H1 (cell line): ENCODE measurements at regions not wholly inside any gene's neighbourhood (a gene's known extent, or its start where the extent isn't known, plus 50 kb on each side); places are given as distances from the start of the nearest gene placed in this dataset.

ENCODE experiments used
- CTCF ChIA-PET: fragments of 300-600 bp; sonication (Branson Sonifier 250); formaldehyde crosslinking; loops from one replicate; lab custom pipeline; 2021; ENCODE audit not compliant: partially characterized antibody; lab: Charles Lee
- POLR2A ChIA-PET: fragments of 300-600 bp; sonication (Branson Sonifier 250); formaldehyde crosslinking; loops from one replicate; lab custom pipeline; 2021; ENCODE audit warnings: inconsistent platforms; ENCODE audit not compliant: partially characterized antibody; lab: Charles Lee
- DNase-seq, 2 experiments: peaks; one replicate each; pipeline versions ENCODE4 v3.0.0 to v3.0.0-alpha.2; 2010 to 2022; ENCODE audit warnings: low spot score in 2 of 2, low read depth in 1 of 2, mixed read lengths in 1 of 2
- FAIRE-seq: peaks from 2 replicates; lab custom pipeline; 2011; peaks lifted over from hg19 to GRCh38; lab: Jason Lieb, UNC
- H2AFZ ChIP-seq: 2 replicates; pipeline ENCODE4 v1.8.1; 2012; ENCODE audit warnings: low read length, inconsistent platforms
- H2AK5ac ChIP-seq: 2 replicates; pipeline ENCODE4 v1.6.1; 2013; ENCODE audit warnings: low read depth, low read length
- H2BK120ac ChIP-seq: replicated peaks from 2 replicates; pipeline ENCODE3; 2013; ENCODE audit warnings: low read depth, low read length, inconsistent platforms
- H2BK12ac ChIP-seq: 2 replicates; pipeline ENCODE4 v1.6.1; 2013; ENCODE audit warnings: low read depth, low read length
- H2BK15ac ChIP-seq: 2 replicates; pipeline ENCODE4 v1.6.1; 2013; ENCODE audit warnings: low read length
- H2BK20ac ChIP-seq: 2 replicates; pipeline ENCODE4 v1.6.1; 2013; ENCODE audit warnings: low read length
- H2BK5ac ChIP-seq: 2 replicates; pipeline ENCODE4 v1.6.1; 2013; ENCODE audit warnings: low read depth, low read length
- H3K14ac ChIP-seq: 2 replicates; pipeline ENCODE4 v1.6.1; 2013; ENCODE audit warnings: inconsistent platforms; ENCODE audit not compliant: insufficient read length
- H3K18ac ChIP-seq: 2 replicates; pipeline ENCODE4 v1.6.1; 2013; ENCODE audit warnings: low read length; ENCODE audit errors: extremely low read depth
- H3K23ac ChIP-seq: 2 replicates; pipeline ENCODE4 v1.6.1; 2013; ENCODE audit warnings: inconsistent platforms; ENCODE audit not compliant: insufficient read length
- H3K23me2 ChIP-seq: 2 replicates; pipeline ENCODE4 v1.6.1; 2013; ENCODE audit warnings: low read depth, low read length
- H3K27ac ChIP-seq: 2 replicates; pipeline ENCODE4 v1.6.1; 2011; ENCODE audit warnings: low read depth, low read length, inconsistent platforms
- H3K27me3 ChIP-seq, 4 experiments: replicated peaks in 1 of 4; 1 replicate in 1 of 4; 2 replicates in 3 of 4; pipeline versions ENCODE4 v1.6.1 to v1.8.1; 2011 to 2013; ENCODE audit warnings: low read length in 3 of 4, mild to moderate bottlenecking in 3 of 4, inconsistent platforms in 2 of 4, mixed read lengths in 2 of 4, moderate library complexity in 1 of 4; ENCODE audit not compliant: control insufficient read depth in 3 of 4, insufficient read depth in 3 of 4; ENCODE audit errors: extremely low read depth in 1 of 4
- H3K36me3 ChIP-seq, 4 experiments: 2 replicates each; pipeline versions ENCODE4 v1.6.1 to v1.8.1; 2011 to 2013; ENCODE audit warnings: mild to moderate bottlenecking in 4 of 4, low read length in 3 of 4, moderate library complexity in 2 of 4, control low read depth in 1 of 4, inconsistent platforms in 1 of 4; ENCODE audit not compliant: insufficient read depth in 4 of 4, control insufficient read depth in 2 of 4
- H3K4ac ChIP-seq: replicated peaks from 2 replicates; pipeline ENCODE3; 2013; ENCODE audit warnings: low read length, low read depth, mixed read lengths, inconsistent platforms; ENCODE audit not compliant: insufficient read length
- H3K4me1 ChIP-seq, 4 experiments: replicated peaks in 1 of 4; 1 replicate in 1 of 4; 2 replicates in 3 of 4; pipeline versions ENCODE4 v1.6.1 to v1.8.1; 2011 to 2013; ENCODE audit warnings: low read length in 3 of 4, inconsistent platforms in 2 of 4, mixed read lengths in 1 of 4; ENCODE audit not compliant: insufficient read depth in 4 of 4, control insufficient read depth in 3 of 4
- H3K4me2 ChIP-seq, 2 experiments: 2 replicates each; pipeline versions ENCODE4 v1.6.1 to v1.8.1; 2011 to 2013; ENCODE audit warnings: low read depth in 2 of 2, low read length in 2 of 2, control low read depth in 1 of 2, inconsistent platforms in 1 of 2, mild to moderate bottlenecking in 1 of 2; ENCODE audit not compliant: insufficient read depth in 1 of 2
- H3K4me3 ChIP-seq, 4 experiments: fragments of 200-600, 300-600 bp in 1 of 4; sonication (generic), shearing (Covaris generic), sonication (Bioruptor Twin) in 1 of 4; 2 replicates each; pipeline versions ENCODE4 v1.5.1 to v1.8.1; 2011 to 2016; ENCODE audit warnings: low read length in 4 of 4, low read depth in 3 of 4, control low read depth in 2 of 4, inconsistent platforms in 2 of 4, mild to moderate bottlenecking in 2 of 4, mixed read lengths in 1 of 4, moderate library complexity in 1 of 4; ENCODE audit not compliant: insufficient read depth in 2 of 4; ENCODE audit errors: extremely low read depth in 1 of 4
- H3K56ac ChIP-seq: replicated peaks from 2 replicates; pipeline ENCODE3; 2013; ENCODE audit warnings: low read depth, mild to moderate bottlenecking, mixed read lengths, low read length, inconsistent platforms; ENCODE audit not compliant: insufficient read length
- H3K79me1 ChIP-seq: 2 replicates; pipeline ENCODE4 v1.6.1; 2013; ENCODE audit warnings: low read depth, low read length, control low read depth
- H3K79me2 ChIP-seq, 2 experiments: 2 replicates each; pipeline versions ENCODE4 v1.6.1 to v1.8.1; 2012 to 2013; ENCODE audit warnings: low read length in 2 of 2, mild to moderate bottlenecking in 2 of 2, inconsistent platforms in 1 of 2; ENCODE audit not compliant: insufficient read depth in 2 of 2, control insufficient read depth in 1 of 2
- H3K9ac ChIP-seq, 4 experiments: replicated peaks in 1 of 4; 1 replicate in 1 of 4; 2 replicates in 3 of 4; pipeline versions ENCODE4 v1.6.1 to v1.8.1; 2011 to 2013; ENCODE audit warnings: low read depth in 3 of 4, low read length in 3 of 4, control low read depth in 2 of 4, mild to moderate bottlenecking in 2 of 4, moderate library complexity in 2 of 4, inconsistent platforms in 1 of 4; ENCODE audit errors: extremely low read depth in 1 of 4
- H3K9me3 ChIP-seq, 2 experiments: 2 replicates each; pipeline versions ENCODE4 v1.6.1 to v1.8.1; 2012 to 2013; ENCODE audit warnings: mild to moderate bottlenecking in 2 of 2, moderate library complexity in 2 of 2, control low read depth in 1 of 2, inconsistent platforms in 1 of 2, low read depth in 1 of 2, low read length in 1 of 2, mixed read lengths in 1 of 2; ENCODE audit not compliant: insufficient read depth in 2 of 2
- H4K20me1 ChIP-seq, 2 experiments: replicated peaks in 1 of 2; 2 replicates each; pipeline versions ENCODE3 to v1.8.1; 2011 to 2013; ENCODE audit warnings: inconsistent platforms in 2 of 2, low read length in 2 of 2, mild to moderate bottlenecking in 1 of 2; ENCODE audit not compliant: insufficient read depth in 2 of 2, control insufficient read depth in 1 of 2
- H4K5ac ChIP-seq: 2 replicates; pipeline ENCODE4 v1.6.1; 2013; ENCODE audit warnings: low read length, low read depth, mixed read lengths, inconsistent platforms; ENCODE audit not compliant: insufficient read length
- H4K8ac ChIP-seq: 2 replicates; pipeline ENCODE4 v1.8.0; 2013; ENCODE audit warnings: mild to moderate bottlenecking, moderate library complexity, low read length, inconsistent platforms; ENCODE audit not compliant: insufficient read depth; ENCODE audit errors: extremely low read depth
- H4K91ac ChIP-seq: replicated peaks from 2 replicates; pipeline ENCODE3; 2013; ENCODE audit warnings: low read length, mixed read lengths, inconsistent platforms; ENCODE audit not compliant: insufficient read length
- BACH1 ChIP-seq: IDR thresholded peaks from 2 replicates; pipeline ENCODE4 v1.6.1; 2012; ENCODE audit warnings: low read length, improper control_type of control experiment
- CBX5 ChIP-seq: fragments of 300-800, 300-1000 bp; sonication (generic); IDR thresholded peaks from 2 replicates; pipeline ENCODE4 v1.7.1; 2016; ENCODE audit warnings: antibody characterized with exemption, low read length, low read depth
- CHD2 ChIP-seq: IDR thresholded peaks from 2 replicates; pipeline ENCODE4 v1.6.1; 2012; ENCODE audit warnings: low read length, improper control_type of control experiment
- EP300 ChIP-seq, 2 experiments: IDR thresholded peaks; 1 replicate in 1 of 2; 2 replicates in 1 of 2; pipeline ENCODE4 v1.6.1; 2011 to 2012; ENCODE audit warnings: low read depth in 2 of 2, low read length in 2 of 2, mild to moderate bottlenecking in 2 of 2, borderline replicate concordance in 1 of 2, inconsistent platforms in 1 of 2, moderate library complexity in 1 of 2
- GTF2F1 ChIP-seq: IDR thresholded peaks from 2 replicates; pipeline ENCODE4 v1.6.1; 2012; ENCODE audit warnings: low read depth, low read length, improper control_type of control experiment, borderline replicate concordance
- MAX ChIP-seq: IDR thresholded peaks from 2 replicates; pipeline ENCODE4 v1.6.1; 2012; ENCODE audit warnings: inconsistent platforms
- SAP30 ChIP-seq: fragments of 300-600 bp; sonication (generic); IDR thresholded peaks from 2 replicates; pipeline ENCODE4 v1.7.1; 2012; ENCODE audit warnings: low read length, moderate library complexity, mild to moderate bottlenecking, inconsistent platforms; ENCODE audit not compliant: insufficient read depth, insufficient replicate concordance
- SIN3A ChIP-seq, 2 experiments: IDR thresholded peaks in 1 of 2; conservative IDR thresholded peaks in 1 of 2; 2 replicates each; pipeline ENCODE4 v1.6.1; 2011 to 2012; ENCODE audit warnings: low read length in 2 of 2, improper control_type of control experiment in 1 of 2, low read depth in 1 of 2, mild to moderate bottlenecking in 1 of 2
- SIRT6 ChIP-seq: IDR thresholded peaks from one replicate; pipeline ENCODE4 v1.7.1; 2012; ENCODE audit warnings: low read length, inconsistent platforms
- TAF1 ChIP-seq: IDR thresholded peaks from 2 replicates; pipeline ENCODE4 v1.6.1; 2011; ENCODE audit warnings: mild to moderate bottlenecking, low read depth, low read length
- TEAD4 ChIP-seq: IDR thresholded peaks from 2 replicates; pipeline ENCODE4 v1.6.1; 2012; ENCODE audit warnings: low read depth, low read length, inconsistent platforms, mixed read lengths
- YY1 ChIP-seq: IDR thresholded peaks from 2 replicates; pipeline ENCODE4 v1.6.1; 2011; ENCODE audit warnings: low read depth, mild to moderate bottlenecking, low read length
- WGBS, 2 experiments: shearing (Covaris generic) in 1 of 2; methylation state at CpG; one replicate each; pipeline versions ENCODE4 v1.1.6 to v1.1.7; 2013 to 2015; ENCODE audit warnings: low lambda C conversion rate in 2 of 2, mixed read lengths in 2 of 2, inconsistent platforms in 1 of 2, low coverage in 1 of 2, missing lambda C conversion rate in 1 of 2; ENCODE audit not compliant: insufficient replicate concordance in 2 of 2, insufficient coverage in 1 of 2, insufficient read length in 1 of 2; ENCODE audit errors: extremely low coverage in 1 of 2, missing lambda C conversion rate in 1 of 2; 5-methylcytosine and 5-hydroxymethylcytosine counted together

- no peak overlapping the region for H2AFZ ChIP-seq
- H3K4me3 ChIP-seq = peak overlapping the region in 1 of 4 experiments; percentile 42; a peak in 2 of 8 replicates
- TF ChIP-seq GTF2F1 = no peak
- TF ChIP-seq TAF1 = no peak
- 0 out of 2 replicates have a peak, but pooled peaks have one; percentile 32 for TF ChIP-seq TEAD4
- no peak for TF ChIP-seq SIRT6
- peak in 1 of 2 experiments; percentile 73; a peak in 1 of 3 replicates for TF ChIP-seq EP300 (IDR thresholded peaks at IDR 0.05; ENCODE audit: borderline replicate concordance in 1 of 2, low read depth in 2 of 2, low read length in 2 of 2)
- peak; percentile 55; the same call in 1 of the 2 replicates for TF ChIP-seq BACH1
- no peak for TF ChIP-seq SAP30
- TF ChIP-seq CBX5 = no peak
- TF ChIP-seq YY1 = no peak
- TF ChIP-seq SIN3A (conservative IDR thresholded peaks at IDR 0.05 in 1 of 2, IDR thresholded peaks at IDR 0.05 in 1 of 2; ENCODE audit: low read depth in 1 of 2, low read length in 2 of 2) = no peak
- TF ChIP-seq CHD2 = no peak
- TF ChIP-seq MAX = no peak
Measured at GRCh38 chr14:87186737-87187136, 806.2 kb downstream of the GALC start.

More at GRCh38 chr14:87186737-87187136, 806.2 kb downstream of the GALC start:
- Histone ChIP-seq H2BK120ac (no peak overlapping the region), H3K4me2 (peak overlapping the region; percentile 56 to 63), H3K79me2 (no peaks in the 10 kb centered on the region), H3K56ac (no peak overlapping the region), H3K79me1 (no peaks in the 10 kb centered on the region), H2BK5ac (no peak overlapping the region; the same call in 1 of the 2 replicates), H4K20me1 (no peaks in the 10 kb centered on the region), H2BK12ac (no peak overlapping the region), H2AK5ac (no peak overlapping the region), H3K27me3 (peaks cover 0 to 1% (median 0%) of the 10 kb centered on the region in 4 experiments; a peak in 1 of 7 replicates), H4K91ac (no peak overlapping the region), H3K23ac (no peak overlapping the region), H3K4me1 (peaks cover 2 to 13% (median 8%) of the 10 kb centered on the region in 4 experiments; a peak in 3 of 7 replicates), H3K4ac (no peak overlapping the region), H4K8ac (no peak overlapping the region), H3K9ac (no peak overlapping the region), H3K27ac (no peak overlapping the region), H2BK20ac (0 out of 2 replicates have a peak overlapping the region, but pooled peaks have one; percentile 40), H3K14ac (no peak overlapping the region), H3K9me3 (no peaks in the 10 kb centered on the region), H3K36me3 (no peaks in the 10 kb centered on the region), H4K5ac (no peak overlapping the region), H2BK15ac (no peak overlapping the region), H3K23me2 (peaks cover 4% of the 10 kb centered on the region; the same call in 1 of the 2 replicates), H3K18ac (no peak overlapping the region; the same call in 1 of the 2 replicates)
- WGBS, 2 experiments = 18% methylated on average over 5 of the region's 5 CpGs; no CpG with 5 or more reads in 1 of the 2 experiments
- ChIA-PET POLR2A (interaction anchor here (0.8 kb wide), 2 partner anchors 10 to 11 kb away, joined by 3 read pairs; no protein-coding TSS in a partner anchor), CTCF (interaction anchor here (0.5 to 1.6 kb wide), 4 partner anchors 40 to 136 kb away, joined by 3 to 4 read pairs (median 4); no protein-coding TSS in a partner anchor)
- DNase-seq (peak in 1 of 2 experiments; percentile 39), FAIRE-seq (peak; percentile 84)
